Activated T-helper 2 cell treated with anti-CD3 and anti-CD28 coated beads, Interferon-gamma antibody, Interleukin-2, Interleukin-4, amounts not matched to agents 10 μg/mL and 5 μg/mL and 100 μg/mL, durations not matched to agents 14 hours and 24 hours and 36 hours (primary cell): ENCODE measurements at regions not wholly inside any gene's neighbourhood (a gene's known extent, or its start where the extent isn't known, plus 50 kb on each side); places are given as distances from the start of the nearest gene placed in this dataset.
"Not testable (repeated sequence)": the region's sequence is repeated elsewhere in the genome, so short reads cannot be mapped to it uniquely, and the experiment has no call there.

Experiments
- DNase-seq: peaks from one replicate; pipeline ENCODE4 v3.0.0; 2021; ENCODE audit warnings: low spot score
- H3K27ac Mint-ChIP-seq: one replicate; pipeline ENCODE4 v1.8.0; 2021; ENCODE audit warnings: mixed read lengths
- H3K27me3 Mint-ChIP-seq: one replicate; pipeline ENCODE4 v1.8.0; 2021; ENCODE audit warnings: low read depth, mixed read lengths
- H3K36me3 Mint-ChIP-seq: one replicate; pipeline ENCODE4 v1.8.0; 2021; ENCODE audit warnings: low read depth, mixed read lengths
- H3K4me1 Mint-ChIP-seq: one replicate; pipeline ENCODE4 v1.8.0; 2021; ENCODE audit warnings: low read depth, mixed read lengths
- H3K4me3 Mint-ChIP-seq: one replicate; pipeline ENCODE4 v1.8.0; 2021; ENCODE audit warnings: low read depth, mild to moderate bottlenecking, moderate library complexity, mixed read lengths
- H3K9me3 Mint-ChIP-seq: one replicate; pipeline ENCODE4 v1.8.0; 2021; ENCODE audit warnings: mixed read lengths
- intact Hi-C: fragments of 100-400 bp; cut with micrococcal nuclease; formaldehyde crosslinking; loops from one replicate; pipeline ENCODE4 v1.15.1; 2023

- peaks cover 7% of the 10 kb centered on the region for H3K9me3 Mint-ChIP-seq
- no peaks in the 10 kb centered on the region for H3K4me1 Mint-ChIP-seq
- no peak for DNase-seq
- H3K4me3 Mint-ChIP-seq, result no peak overlapping the region
- H3K27ac Mint-ChIP-seq, result no peak overlapping the region
- intact Hi-C loops, result no loop called here
- H3K27me3 Mint-ChIP-seq, result no peaks in the 10 kb centered on the region
- no peaks in the 10 kb centered on the region for H3K36me3 Mint-ChIP-seq
Measured at GRCh38 chr21:18522181-18522972, 118.8 kb upstream of the TMPRSS15 start.

DNA sequence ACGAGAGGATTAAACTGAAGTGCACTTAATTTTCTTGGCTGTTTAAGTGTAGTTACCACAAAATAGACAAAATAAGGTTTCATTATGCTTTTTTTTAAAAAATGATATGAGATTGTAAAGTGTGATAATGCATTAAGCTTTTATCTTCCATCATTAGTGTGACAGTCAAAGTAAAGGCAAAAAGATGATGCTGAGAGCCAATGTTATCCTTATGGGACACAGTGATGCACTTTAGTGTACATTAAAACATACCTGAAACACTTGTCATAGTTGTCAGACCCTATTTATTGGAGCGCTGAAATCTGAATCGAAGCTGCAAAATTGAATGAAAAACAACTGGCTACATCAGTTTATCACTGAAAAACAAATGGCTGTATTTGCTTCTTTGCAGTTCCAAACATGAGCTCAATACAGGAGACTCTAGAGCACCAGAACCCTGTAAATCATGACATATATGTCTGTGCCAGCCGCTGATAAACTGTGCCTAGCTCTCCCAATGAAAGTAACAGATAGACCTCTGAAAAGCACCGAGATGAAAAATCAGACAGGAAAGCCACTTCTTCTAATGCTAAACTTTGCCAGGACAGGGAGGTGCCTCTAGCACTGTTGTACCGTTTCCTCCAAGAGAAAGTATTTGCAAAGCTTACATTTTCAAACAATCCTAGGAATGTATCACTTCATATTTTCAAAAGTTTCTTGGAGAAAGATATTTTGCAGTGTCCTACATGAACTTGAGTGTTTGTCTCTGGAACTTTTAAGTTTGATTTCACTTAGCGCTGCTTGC, 120.7 kb upstream of the TMPRSS15 start:
- H3K9me3 Mint-ChIP-seq, result peaks cover 3% of the 10 kb centered on the region
- no peak overlapping the region for H3K4me3 Mint-ChIP-seq
- intact Hi-C loops, result no loop called here
- no peak for DNase-seq
- no peaks in the 10 kb centered on the region for H3K27me3 Mint-ChIP-seq
- no peaks in the 10 kb centered on the region for H3K4me1 Mint-ChIP-seq
- H3K27ac Mint-ChIP-seq, result no peak overlapping the region
- no peaks in the 10 kb centered on the region for H3K36me3 Mint-ChIP-seq

- no peaks in the 10 kb centered on the region for H3K36me3 Mint-ChIP-seq
- H3K27me3 Mint-ChIP-seq, result no peaks in the 10 kb centered on the region
- no peaks in the 10 kb centered on the region for H3K9me3 Mint-ChIP-seq
- no peaks in the 10 kb centered on the region for H3K4me1 Mint-ChIP-seq
- H3K27ac Mint-ChIP-seq, result no peak overlapping the region
- intact Hi-C loops, result no loop called here
- no peak overlapping the region for H3K4me3 Mint-ChIP-seq
- no peak for DNase-seq
Measured at GRCh38 chr21:18529254-18529653, 125.7 kb upstream of the TMPRSS15 start.

- intact Hi-C loops, result no loop called here
- Mint-ChIP-seq H3K27me3 (no peaks in the 10 kb centered on the region), H3K4me1 (no peaks in the 10 kb centered on the region), H3K4me3 (no peak overlapping the region), H3K36me3 (no peaks in the 10 kb centered on the region), H3K27ac (no peak overlapping the region), H3K9me3 (peaks cover 26% of the 10 kb centered on the region)
- no peak for DNase-seq
Measured at GRCh38 chr21:18542081-18542480, 138.5 kb upstream of the TMPRSS15 start.

GRCh38 chr21:18545908-18546307, 142.3 kb upstream of the TMPRSS15 start:
- Mint-ChIP-seq H3K4me3 (no peak overlapping the region), H3K36me3 (no peaks in the 10 kb centered on the region), H3K27ac (no peak overlapping the region), H3K27me3 (no peaks in the 10 kb centered on the region), H3K4me1 (no peaks in the 10 kb centered on the region), H3K9me3 (peaks cover 24% of the 10 kb centered on the region)
- DNase-seq, result no peak
- intact Hi-C loops, result no loop called here

DNA sequence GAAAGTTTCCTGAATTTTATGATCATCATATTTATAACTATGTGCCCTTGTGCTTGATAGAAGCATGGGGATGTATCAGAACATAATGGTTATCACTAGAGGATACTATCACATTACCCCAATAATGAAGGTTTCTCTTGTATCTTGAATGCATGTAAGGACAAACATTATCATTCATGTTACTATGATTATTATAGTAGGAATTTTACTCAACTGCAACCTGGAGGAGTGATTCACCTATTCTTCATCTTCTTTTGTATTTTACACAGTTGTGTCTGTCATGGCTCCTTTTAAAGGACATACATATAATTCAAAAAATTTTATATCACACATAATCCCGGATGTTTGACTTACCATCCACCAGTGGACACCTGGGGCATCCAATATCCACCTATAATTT, 143.8 kb upstream of the TMPRSS15 start:
- intact Hi-C loops, result no loop called here
- H3K9me3 Mint-ChIP-seq, result peaks cover 19% of the 10 kb centered on the region
- DNase-seq, result no peak
- no peaks in the 10 kb centered on the region for H3K36me3 Mint-ChIP-seq
- H3K27ac Mint-ChIP-seq, result no peak overlapping the region
- no peaks in the 10 kb centered on the region for H3K27me3 Mint-ChIP-seq
- no peaks in the 10 kb centered on the region for H3K4me1 Mint-ChIP-seq
- no peak overlapping the region for H3K4me3 Mint-ChIP-seq

GRCh38 chr21:18548249-18548648, 144.7 kb upstream of the TMPRSS15 start:
- Mint-ChIP-seq H3K27me3 (no peaks in the 10 kb centered on the region), H3K9me3 (peaks cover 17% of the 10 kb centered on the region), H3K27ac (no peak overlapping the region), H3K4me1 (no peaks in the 10 kb centered on the region), H3K4me3 (no peak overlapping the region), H3K36me3 (no peaks in the 10 kb centered on the region)
- no peak for DNase-seq
- intact Hi-C loops, result no loop called here

DNA sequence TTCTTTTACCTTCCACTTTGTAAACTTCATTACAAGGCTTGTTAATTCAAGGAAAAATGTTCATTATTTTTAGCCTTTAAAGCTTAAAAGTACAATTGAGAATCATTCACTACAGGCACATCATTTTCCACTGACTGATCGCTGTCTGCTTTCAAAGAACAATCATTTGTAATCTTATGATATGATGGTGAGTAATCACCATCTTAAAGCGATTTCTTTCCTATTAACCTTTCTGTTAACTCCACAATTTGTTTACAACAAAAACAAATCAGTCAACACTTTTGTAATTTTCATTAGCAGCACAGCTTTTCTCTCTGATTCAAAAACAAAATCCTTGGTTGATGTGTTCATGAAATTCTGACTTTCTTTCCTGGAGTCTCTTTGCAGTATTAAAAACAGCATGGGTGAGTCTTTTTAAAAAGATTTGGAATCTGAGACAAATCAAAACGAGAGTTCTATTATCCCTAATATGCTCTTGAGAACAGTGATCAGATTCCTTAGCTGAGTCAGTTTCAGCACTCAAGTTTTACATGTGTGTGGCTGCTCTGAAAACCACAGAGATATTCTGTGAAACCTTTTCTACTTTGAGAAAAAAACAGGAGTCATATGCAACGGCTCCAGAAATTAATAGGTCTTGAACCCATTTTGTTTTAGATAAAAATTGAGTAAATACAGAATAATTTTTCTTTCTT, 145.8 kb upstream of the TMPRSS15 start:
- DNase-seq, result no peak
- Mint-ChIP-seq H3K27me3 (no peaks in the 10 kb centered on the region), H3K9me3 (peaks cover 19% of the 10 kb centered on the region), H3K36me3 (no peaks in the 10 kb centered on the region), H3K27ac (no peak overlapping the region), H3K4me3 (no peak overlapping the region), H3K4me1 (no peaks in the 10 kb centered on the region)
- intact Hi-C loops, result no loop called here

GRCh38 chr21:18550361-18550760, 146.8 kb upstream of the TMPRSS15 start:
- Mint-ChIP-seq H3K4me3 (no peak overlapping the region), H3K4me1 (no peaks in the 10 kb centered on the region), H3K27ac (no peak overlapping the region), H3K9me3 (peaks cover 14% of the 10 kb centered on the region), H3K27me3 (no peaks in the 10 kb centered on the region), H3K36me3 (no peaks in the 10 kb centered on the region)
- intact Hi-C loops, result no loop called here
- no peak for DNase-seq

DNA sequence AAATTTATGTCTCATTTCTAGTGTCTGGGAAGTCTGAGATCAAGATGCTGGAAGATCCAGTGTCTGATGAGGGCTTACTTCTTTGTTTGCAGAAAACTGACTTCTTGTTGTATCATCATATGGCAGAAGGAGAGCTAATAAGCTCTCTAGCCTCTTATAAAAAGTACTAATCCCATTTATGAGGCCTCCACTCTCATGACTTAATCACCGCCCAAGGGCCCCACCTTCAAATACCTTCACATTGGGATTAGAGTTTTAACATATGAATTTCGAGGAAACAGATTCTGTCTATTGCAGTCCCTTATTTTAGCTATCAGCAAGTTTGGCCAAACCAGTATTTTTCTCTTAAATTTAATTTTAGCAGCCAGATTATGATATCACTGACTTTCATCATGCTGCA, 150.2 kb upstream of the TMPRSS15 start:
- no peak for DNase-seq
- no peak overlapping the region for H3K4me3 Mint-ChIP-seq
- no peaks in the 10 kb centered on the region for H3K27me3 Mint-ChIP-seq
- no peak overlapping the region for H3K27ac Mint-ChIP-seq
- peaks cover 27% of the 10 kb centered on the region for H3K9me3 Mint-ChIP-seq
- H3K4me1 Mint-ChIP-seq, result no peaks in the 10 kb centered on the region
- H3K36me3 Mint-ChIP-seq, result no peaks in the 10 kb centered on the region
- intact Hi-C loops, result no loop called here

DNA sequence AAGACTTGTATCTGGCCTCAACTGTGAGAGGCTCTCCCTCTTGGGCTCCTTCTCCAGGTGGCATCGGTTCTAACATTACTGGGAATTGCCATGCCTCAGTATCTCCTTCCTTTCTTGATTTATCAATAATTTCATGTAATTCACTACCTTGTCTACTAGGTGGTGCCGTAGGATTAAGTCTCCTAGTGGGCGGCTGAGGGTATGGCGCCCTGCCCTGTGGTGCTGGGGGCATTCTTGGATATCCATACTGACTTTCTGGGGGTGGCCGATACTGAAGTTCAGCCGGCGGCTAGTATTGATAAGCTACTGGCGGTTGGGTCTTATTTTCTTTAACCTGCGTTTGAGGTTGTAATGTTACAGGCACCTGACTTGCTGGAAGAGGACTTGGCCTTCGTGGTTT, 164.2 kb upstream of the TMPRSS15 start:
- intact Hi-C loops, H3K4me1 Mint-ChIP-seq, H3K36me3 Mint-ChIP-seq, H3K27ac Mint-ChIP-seq, H3K27me3 Mint-ChIP-seq, DNase-seq, H3K4me3 Mint-ChIP-seq: not testable (repeated sequence)
- peaks cover 52% of the 10 kb centered on the region for H3K9me3 Mint-ChIP-seq

GRCh38 chr21:18588001-18588662, 184.5 kb upstream of the TMPRSS15 start:
- H3K4me1 Mint-ChIP-seq, result no peaks in the 10 kb centered on the region
- H3K27ac Mint-ChIP-seq, result no peak overlapping the region

More at GRCh38 chr21:18588001-18588662, 184.5 kb upstream of the TMPRSS15 start:
- no peaks in the 10 kb centered on the region for H3K36me3 Mint-ChIP-seq
- no peaks in the 10 kb centered on the region for H3K27me3 Mint-ChIP-seq
- DNase-seq, result no peak
- intact Hi-C loops, result no loop called here
- no peak overlapping the region for H3K4me3 Mint-ChIP-seq
- H3K9me3 Mint-ChIP-seq, result peaks cover 53% of the 10 kb centered on the region
